K562 (cell line): ENCODE measurements at regions not wholly inside any gene's neighbourhood (a gene's known extent, or its start where the extent isn't known, plus 50 kb on each side); places are given as distances from the start of the nearest gene placed in this dataset.

ENCODE experiments used
- ATAC-seq: fragments of 200-7000 bp; cut with Tn5 transposase; 3 replicates; pipeline ENCODE4 v1.9.1; 2020; ENCODE audit warnings: moderate library complexity
- BruUV-seq: library from RNA; stranded (reverse); fragments of 400-500 nt; replicated peaks from 2 replicates; lab custom pipeline; 2021; lab: Mats Ljungman, UMichigan
- CTCF ChIA-PET: fragments of 300-600 bp; formaldehyde crosslinking; extraction: SDS; loops from one replicate; lab custom pipeline; 2021; ENCODE audit warnings: low intra/inter-chr PET ratio; lab: Yijun Ruan, JAX
- POLR2A ChIA-PET: fragments of 300-600, 350-650 bp; sonication (Branson Sonifier 250); formaldehyde crosslinking; extraction: SDS; loops from one replicate; lab custom pipeline; 2021; ENCODE audit warnings: antibody characterized with exemption, inconsistent platforms; lab: Yijun Ruan, JAX
- DNase-seq, 4 experiments: peaks; one replicate each; pipeline versions ENCODE4 v3.0.0 to v3.0.0-alpha.2; 2011 to 2018; ENCODE audit warnings: low spot score in 3 of 4, mixed read lengths in 3 of 4; ENCODE audit errors: extremely low read depth in 1 of 4
- FAIRE-seq: peaks from 2 replicates; lab custom pipeline; 2011; peaks lifted over from hg19 to GRCh38; lab: Jason Lieb, UNC
- H2AFZ ChIP-seq: 2 replicates; pipeline ENCODE4 v1.6.0; 2011; ENCODE audit warnings: low read depth, low read length, control low read depth, inconsistent platforms
- H3K27ac ChIP-seq: fragments of 200-600 bp; 3 replicates; pipeline ENCODE4 v1.8.0; 2011; ENCODE audit warnings: low read depth, mild to moderate bottlenecking, control low read depth, inconsistent platforms, low read length, moderate library complexity, mixed read lengths; ENCODE audit errors: extremely low read depth
- H3K27me3 ChIP-seq, 2 experiments: fragments of 300-600 bp in 1 of 2; 2 replicates in 1 of 2; 3 replicates in 1 of 2; pipeline versions ENCODE4 v1.6.0 to v1.8.0; 2011; ENCODE audit warnings: inconsistent platforms in 2 of 2, low read length in 2 of 2, mild to moderate bottlenecking in 1 of 2, mixed read lengths in 1 of 2, moderate library complexity in 1 of 2; ENCODE audit not compliant: control insufficient read depth in 2 of 2, insufficient read depth in 2 of 2
- H3K36me3 ChIP-seq: fragments of 300-600 bp; 3 replicates; pipeline ENCODE4 v1.8.0; 2011; ENCODE audit warnings: mild to moderate bottlenecking, low read length, inconsistent platforms; ENCODE audit not compliant: control insufficient read depth, insufficient read depth
- H3K4me1 ChIP-seq, 2 experiments: fragments of 200-600 bp in 1 of 2; replicated peaks in 1 of 2; 2 replicates in 1 of 2; 3 replicates in 1 of 2; pipeline versions ENCODE4 v1.5.1 to v1.8.0; 2011; ENCODE audit warnings: inconsistent platforms in 2 of 2, low read length in 2 of 2, mild to moderate bottlenecking in 1 of 2, mixed read lengths in 1 of 2, moderate library complexity in 1 of 2; ENCODE audit not compliant: control insufficient read depth in 2 of 2, insufficient read depth in 2 of 2
- H3K4me2 ChIP-seq: 2 replicates; pipeline ENCODE4 v1.6.1; 2011; ENCODE audit warnings: low read length, control low read depth, inconsistent platforms, mixed read lengths; ENCODE audit not compliant: insufficient read depth
- H3K4me3 ChIP-seq: fragments of 200-600 bp; sonication (generic), shearing (Covaris generic); 2 replicates; pipeline ENCODE4 v1.5.1; 2016; ENCODE audit warnings: control low read depth, inconsistent platforms
- H3K79me2 ChIP-seq: fragments of 200-600 bp; 3 replicates; pipeline ENCODE4 v1.8.0; 2011; ENCODE audit warnings: low read length, inconsistent platforms; ENCODE audit not compliant: control insufficient read depth, insufficient read depth
- H3K9ac ChIP-seq, 2 experiments: 2 replicates each; pipeline versions ENCODE4 v1.6.0 to v1.6.1; 2011; ENCODE audit warnings: low read depth in 2 of 2, low read length in 2 of 2, control low read depth in 1 of 2, inconsistent platforms in 1 of 2, mild to moderate bottlenecking in 1 of 2, mixed read lengths in 1 of 2; ENCODE audit not compliant: insufficient read depth in 1 of 2
- H3K9me1 ChIP-seq: one replicate; pipeline ENCODE4 v1.6.0; 2011; ENCODE audit warnings: inconsistent platforms, mild to moderate bottlenecking, low read length, moderate library complexity; ENCODE audit not compliant: control insufficient read depth, insufficient read depth
- H3K9me3 ChIP-seq: replicated peaks from 2 replicates; pipeline ENCODE4 v1.5.1; 2011; ENCODE audit warnings: low read depth, low read length, inconsistent platforms; ENCODE audit not compliant: control insufficient read depth, insufficient read depth
- H4K20me1 ChIP-seq: replicated peaks from 2 replicates; pipeline ENCODE4 v1.6.1; 2011; ENCODE audit warnings: low read length, inconsistent platforms, mixed read lengths; ENCODE audit not compliant: control insufficient read depth, insufficient read depth
- ARID3B ChIP-seq: fragments of 250-450 bp; sonication (Bioruptor Pico); IDR thresholded peaks from 2 replicates; pipeline ENCODE4 v1.4.0; 2020; ENCODE audit warnings: borderline replicate concordance
- CGGBP1 ChIP-seq: fragments of 250-450 bp; sonication (Bioruptor Pico); IDR thresholded peaks from 2 replicates; pipeline ENCODE4 v1.9.0; 2021; ENCODE audit warnings: mild to moderate bottlenecking
- FOXP1 ChIP-seq: sonication (generic); formaldehyde crosslinking; IDR thresholded peaks from 2 replicates; pipeline ENCODE4 v1.8.0; 2022; ENCODE audit warnings: mild to moderate bottlenecking, missing genetic modification reagents
- HMGXB4 ChIP-seq: sonication (generic); formaldehyde crosslinking; IDR thresholded peaks from 2 replicates; pipeline ENCODE4 v1.8.1; 2023; ENCODE audit warnings: mild to moderate bottlenecking, missing genetic modification reagents
- KAT2B ChIP-seq: IDR thresholded peaks from one replicate; pipeline ENCODE4 v1.6.1; 2012; ENCODE audit warnings: low read depth, mild to moderate bottlenecking, control low read depth, inconsistent platforms, low read length, moderate library complexity
- KLF1 ChIP-seq: fragments of 450-650 bp; IDR thresholded peaks from 2 replicates; pipeline ENCODE4 v1.6.1; 2016; ENCODE audit warnings: missing genetic modification characterization, missing compliant biosample characterization
- MAFG ChIP-seq: fragments of 450-650 bp; conservative IDR thresholded peaks from 2 replicates; pipeline ENCODE4 v1.6.1; 2016; ENCODE audit warnings: missing genetic modification characterization, missing compliant biosample characterization
- PBX2 ChIP-seq, 2 experiments: IDR thresholded peaks in 1 of 2; conservative IDR thresholded peaks in 1 of 2; 2 replicates each; pipeline ENCODE4 v1.6.1; 2016; ENCODE audit warnings: low read depth in 2 of 2, mild to moderate bottlenecking in 1 of 2, missing compliant biosample characterization in 1 of 2, missing genetic modification characterization in 1 of 2, moderate library complexity in 1 of 2
- PHTF2 ChIP-seq: fragments of 250-450 bp; sonication (Bioruptor Pico); IDR thresholded peaks from 2 replicates; pipeline ENCODE4 v1.5.0; 2021; ENCODE audit warnings: mild to moderate bottlenecking
- PREB ChIP-seq: sonication (generic); formaldehyde crosslinking; IDR thresholded peaks from 2 replicates; pipeline ENCODE4 v1.8.1; 2023; ENCODE audit warnings: mild to moderate bottlenecking, missing genetic modification reagents
- SFPQ ChIP-seq: fragments of 200-400 bp; formaldehyde crosslinking; IDR thresholded peaks from 2 replicates; pipeline ENCODE4 v1.6.1; 2017; ENCODE audit warnings: mild to moderate bottlenecking, low read depth, low read length, moderate library complexity
- TARDBP ChIP-seq: fragments of 450-650 bp; IDR thresholded peaks from 2 replicates; pipeline ENCODE4 v1.6.1; 2016
- TCF3 ChIP-seq: sonication (generic); formaldehyde crosslinking; IDR thresholded peaks from 2 replicates; pipeline ENCODE4 v1.4.0; 2020; ENCODE audit warnings: mild to moderate bottlenecking, missing genetic modification reagents
- TRIM28 ChIP-seq: fragments of 450-650 bp; IDR thresholded peaks from 2 replicates; pipeline ENCODE4 v1.6.1; 2017
- in situ Hi-C: fragments of 300-500 bp; cut with MboI; formaldehyde crosslinking; loops from 4 replicates; pipeline ENCODE4 v1.15.0; 2018; ENCODE audit warnings: inconsistent platforms, mixed read lengths
- intact Hi-C: fragments of 100-400 bp; cut with micrococcal nuclease; formaldehyde crosslinking; loops from 2 replicates; pipeline ENCODE4 v1.14.2; 2022

GRCh38 chr13:63075126-63075525 lies 1659.5 kb upstream of the PCDH20 start:
- no peak overlapping the region for H3K9ac ChIP-seq
- H2AFZ ChIP-seq = no peak overlapping the region
- intact Hi-C loops = no loop called here
- no peaks in the 10 kb centered on the region for H3K4me1 ChIP-seq
- in situ Hi-C loops = no loop called here
- H4K20me1 ChIP-seq = no peaks in the 10 kb centered on the region
- DNase-seq (no peak), ATAC-seq (no peak), FAIRE-seq (no peak)
- no peaks in the 10 kb centered on the region for H3K36me3 ChIP-seq
- H3K4me2 ChIP-seq = no peak overlapping the region
- no peaks in the 10 kb centered on the region for H3K9me3 ChIP-seq
- no TSS peak for BruUV-seq
- no peak overlapping the region for H3K27ac ChIP-seq
- H3K27me3 ChIP-seq = no peaks in the 10 kb centered on the region
- no peaks in the 10 kb centered on the region for H3K79me2 ChIP-seq
- H3K4me3 ChIP-seq = no peak overlapping the region
- CTCF ChIA-PET = no interaction called here
- POLR2A ChIA-PET = no interaction called here
- no peaks in the 10 kb centered on the region for H3K9me1 ChIP-seq
- TF ChIP-seq ARID3B (CRISPR knock-in tag) (no peak), CGGBP1 (CRISPR knock-in tag) (no peak), KAT2B (no peak), PBX2 (CRISPR knock-in tag; IDR thresholded peaks at IDR 0.05; ENCODE audit: low read depth) (no peak), PBX2 (tag; conservative IDR thresholded peaks at IDR 0.05; ENCODE audit: low read depth) (no peak), TRIM28 (no peak), HMGXB4 (CRISPR knock-in tag) (no peak), SFPQ (no peak), FOXP1 (CRISPR knock-in tag) (no peak), PREB (no peak), KLF1 (tag) (no peak), TARDBP (no peak), TCF3 (CRISPR knock-in tag) (no peak), MAFG (tag) (no peak), PHTF2 (no peak)
